PC-3 (cell line): ENCODE measurements at regions not wholly inside any gene's neighbourhood (a gene's known extent, or its start where the extent isn't known, plus 50 kb on each side); places are given as distances from the start of the nearest gene placed in this dataset.
"Not testable (repeated sequence)": the region's sequence is repeated elsewhere in the genome, so short reads cannot be mapped to it uniquely, and the experiment has no call there.

ENCODE experiments used
- ATAC-seq: fragments of 200-7000 bp; cut with Tn5 transposase; 2 replicates; pipeline ENCODE4 v1.9.1; 2020; ENCODE audit warnings: mild to moderate bottlenecking, moderate library complexity
- BruUV-seq: library from RNA; stranded (reverse); fragments of 400-500 nt; replicated peaks from 2 replicates; lab custom pipeline; 2021; lab: Mats Ljungman, UMichigan
- CTCF ChIA-PET: fragments of 300-600 bp; sonication (Branson Sonifier 250); formaldehyde crosslinking; loops from one replicate; lab custom pipeline; 2022; ENCODE audit warnings: antibody characterized with exemption; lab: Charles Lee
- POLR2A ChIA-PET: fragments of 300-600 bp; sonication (Branson Sonifier 250); formaldehyde crosslinking; loops from one replicate; lab custom pipeline; 2022; ENCODE audit warnings: antibody characterized with exemption; ENCODE audit not compliant: unreplicated experiment; lab: Charles Lee
- DNase-seq: peaks from one replicate; pipeline ENCODE4 v3.0.0-alpha.2; 2015
- H2AFZ ChIP-seq: fragments of 300-600 bp; sonication (generic); 2 replicates; pipeline ENCODE4 v1.6.0; 2016; ENCODE audit warnings: antibody characterized with exemption, low read length
- H3F3A ChIP-seq: fragments of 300-600 bp; sonication (generic); one replicate; pipeline ENCODE4 v1.6.0; 2017; ENCODE audit warnings: antibody characterized with exemption, low read length, control low read depth, mild to moderate bottlenecking; ENCODE audit not compliant: unreplicated experiment
- H3K27ac ChIP-seq: fragments of 300-600 bp; sonication (generic); 2 replicates; pipeline ENCODE4 v1.5.1; 2016; ENCODE audit warnings: mild to moderate bottlenecking, low read length
- H3K27me3 ChIP-seq: fragments of 300-600 bp; sonication (generic); 2 replicates; pipeline ENCODE4 v1.6.1; 2016; ENCODE audit warnings: low read length, mixed read lengths
- H3K36me3 ChIP-seq: fragments of 300-600 bp; sonication (generic); 2 replicates; pipeline ENCODE4 v1.6.1; 2016; ENCODE audit warnings: low read depth, mixed run types, low read length, mixed read lengths
- H3K4me1 ChIP-seq: fragments of 300-600 bp; sonication (generic); 2 replicates; pipeline ENCODE4 v1.5.1; 2016; ENCODE audit warnings: low read length; ENCODE audit not compliant: insufficient read depth
- H3K4me2 ChIP-seq: fragments of 300-600 bp; sonication (generic); 2 replicates; pipeline ENCODE4 v1.6.0; 2016; ENCODE audit warnings: low read length
- H3K4me3 ChIP-seq: fragments of 300-600 bp; sonication (generic); 2 replicates; pipeline ENCODE4 v1.5.1; 2016; ENCODE audit warnings: mild to moderate bottlenecking, low read length, mixed read lengths
- H3K79me2 ChIP-seq: fragments of 300-600 bp; sonication (generic); 2 replicates; pipeline ENCODE4 v1.6.1; 2017; ENCODE audit warnings: low read length, mixed read lengths
- H3K9ac ChIP-seq: fragments of 300-600 bp; sonication (generic); 2 replicates; pipeline ENCODE4 v1.6.0; 2016; ENCODE audit warnings: mild to moderate bottlenecking, low read length
- H3K9me2 ChIP-seq: fragments of 300-600 bp; sonication (generic); replicated peaks from 2 replicates; pipeline ENCODE4 v1.6.1; 2016; ENCODE audit warnings: mixed run types, low read length, mixed read lengths
- H3K9me3 ChIP-seq: fragments of 300-600 bp; sonication (generic); 2 replicates; pipeline ENCODE4 v1.6.1; 2016; ENCODE audit warnings: low read length, mixed read lengths
- H4K20me1 ChIP-seq: fragments of 300-600 bp; sonication (generic); 2 replicates; pipeline ENCODE4 v1.6.1; 2016; ENCODE audit warnings: low read length, mixed read lengths
- intact Hi-C: fragments of 100-400 bp; cut with micrococcal nuclease; formaldehyde crosslinking; loops from 2 replicates; pipeline ENCODE4 v1.9.0; 2023

DNA sequence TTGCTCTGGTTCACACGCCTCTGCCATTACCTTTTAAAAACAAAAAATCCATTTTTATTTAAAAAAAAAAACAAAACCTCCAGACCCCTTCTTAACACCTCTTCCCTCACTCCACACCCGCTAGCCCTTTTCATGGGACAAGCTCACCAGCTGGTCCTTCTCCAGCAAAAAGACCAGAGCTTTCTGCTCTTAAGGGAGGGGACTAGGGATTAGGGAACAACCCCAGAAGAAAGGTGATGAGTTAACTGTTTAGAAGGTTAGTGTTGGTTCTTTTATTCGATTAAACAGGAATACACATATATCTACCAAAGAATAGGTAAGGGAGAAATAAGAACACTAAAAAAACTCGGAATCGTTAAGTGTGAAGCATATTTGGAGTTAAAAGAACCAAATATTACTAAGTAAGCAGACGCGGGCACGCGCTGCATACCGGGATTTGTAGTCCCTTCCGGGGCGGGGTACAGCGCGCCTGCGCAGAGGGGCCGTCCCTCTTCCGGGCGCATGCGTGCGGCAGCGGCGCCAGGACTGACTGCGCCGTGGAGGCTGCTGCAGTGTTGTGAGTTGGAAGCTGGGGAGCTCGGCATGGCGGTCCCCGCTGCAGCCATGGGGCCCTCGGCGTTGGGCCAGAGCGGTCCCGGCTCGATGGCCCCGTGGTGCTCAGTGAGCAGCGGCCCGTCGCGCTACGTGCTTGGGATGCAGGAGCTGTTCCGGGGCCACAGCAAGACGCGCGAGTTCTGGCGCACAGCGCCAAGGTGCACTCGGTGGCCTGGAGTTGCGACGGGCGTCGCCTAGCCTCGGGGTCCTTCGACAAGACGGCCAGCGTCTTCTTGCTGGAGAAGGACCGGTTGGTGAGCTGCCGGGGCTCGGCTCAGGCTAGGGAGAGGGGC lies 92.6 kb upstream of the FAM153A start:
- Histone ChIP-seq H2AFZ (0 out of 2 replicates have a peak overlapping the region, but pooled peaks have one; percentile 65), H3K4me2 (peak overlapping the region; percentile 66; the same call in 1 of the 2 replicates), H3K4me3 (peak overlapping the region; percentile 66; the same call in 1 of the 2 replicates)
- H3K27ac ChIP-seq, H3K9me3 ChIP-seq, CTCF ChIA-PET, H4K20me1 ChIP-seq, H3K9me2 ChIP-seq, H3K27me3 ChIP-seq, H3F3A ChIP-seq, H3K9ac ChIP-seq, BruUV-seq, H3K79me2 ChIP-seq, H3K36me3 ChIP-seq, DNase-seq, intact Hi-C loops, H3K4me1 ChIP-seq, POLR2A ChIA-PET: not testable (repeated sequence)
- peak; percentile 88 for ATAC-seq

GRCh38 chr5:177863822-177864446 lies 81.2 kb upstream of the FAM153A start:
- CTCF ChIA-PET, H3K9me2 ChIP-seq, H3K27ac ChIP-seq, DNase-seq, POLR2A ChIA-PET, H3K27me3 ChIP-seq, intact Hi-C loops, H3K9me3 ChIP-seq, H3K79me2 ChIP-seq, H3K4me1 ChIP-seq, H3K36me3 ChIP-seq, H3F3A ChIP-seq, H4K20me1 ChIP-seq, H2AFZ ChIP-seq, H3K9ac ChIP-seq, H3K4me3 ChIP-seq, H3K4me2 ChIP-seq, ATAC-seq, BruUV-seq: not testable (repeated sequence)

GRCh38 chr5:177857642-177858200 lies 75.0 kb upstream of the FAM153A start:
- POLR2A ChIA-PET, H3K4me1 ChIP-seq, H3K9me3 ChIP-seq, H3K9ac ChIP-seq, H2AFZ ChIP-seq, H3K79me2 ChIP-seq, H3K27me3 ChIP-seq, H4K20me1 ChIP-seq, H3K27ac ChIP-seq, H3K36me3 ChIP-seq, H3F3A ChIP-seq, intact Hi-C loops, H3K9me2 ChIP-seq, CTCF ChIA-PET, H3K4me3 ChIP-seq, H3K4me2 ChIP-seq, BruUV-seq, DNase-seq, ATAC-seq: not testable (repeated sequence)

- H2AFZ ChIP-seq, H3K79me2 ChIP-seq, H4K20me1 ChIP-seq, ATAC-seq, H3F3A ChIP-seq, H3K9me2 ChIP-seq, H3K4me1 ChIP-seq, H3K27me3 ChIP-seq, H3K9me3 ChIP-seq, H3K27ac ChIP-seq, H3K4me2 ChIP-seq, H3K4me3 ChIP-seq, POLR2A ChIA-PET, H3K9ac ChIP-seq, DNase-seq, H3K36me3 ChIP-seq, CTCF ChIA-PET, BruUV-seq, intact Hi-C loops: not testable (repeated sequence)
These were observed 73.8 kb upstream of the FAM153A start for GRCh38 chr5:177856474-177856873.

GRCh38 chr5:177847914-177848313 lies 65.2 kb upstream of the FAM153A start:
- H3K9me2 ChIP-seq, H3F3A ChIP-seq, BruUV-seq, H3K36me3 ChIP-seq, H3K27me3 ChIP-seq, H3K4me1 ChIP-seq, H3K27ac ChIP-seq, H3K4me3 ChIP-seq, H3K4me2 ChIP-seq, H3K9ac ChIP-seq, H3K9me3 ChIP-seq, DNase-seq, intact Hi-C loops, H2AFZ ChIP-seq, H4K20me1 ChIP-seq, H3K79me2 ChIP-seq, CTCF ChIA-PET, ATAC-seq, POLR2A ChIA-PET: not testable (repeated sequence)

DNA sequence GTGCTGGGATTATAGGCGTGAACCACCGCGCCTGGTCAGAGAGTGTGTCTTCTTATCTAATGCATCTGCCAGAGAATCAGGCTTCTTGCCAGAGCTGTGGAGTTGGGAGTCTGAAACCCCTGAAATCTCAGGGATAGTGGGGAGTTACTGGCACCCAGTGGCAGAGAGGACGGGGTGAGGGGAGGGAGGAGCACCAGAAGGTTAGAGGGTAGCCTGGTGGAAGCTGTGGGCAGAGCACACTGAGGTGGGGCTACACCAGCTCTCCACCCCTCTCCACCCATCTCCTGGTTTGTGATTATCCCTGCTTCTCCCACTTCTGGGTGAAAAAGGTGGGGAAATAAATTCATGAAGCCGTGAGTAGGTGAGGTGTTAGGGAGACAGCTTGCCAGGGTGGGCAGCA lies 63.9 kb upstream of the FAM153A start:
- H3K79me2 ChIP-seq, CTCF ChIA-PET, H2AFZ ChIP-seq, ATAC-seq, H3F3A ChIP-seq, intact Hi-C loops, BruUV-seq, H3K4me1 ChIP-seq, H3K9me3 ChIP-seq, POLR2A ChIA-PET, H3K9me2 ChIP-seq, H3K27ac ChIP-seq, H3K9ac ChIP-seq, H3K27me3 ChIP-seq, H3K36me3 ChIP-seq, H4K20me1 ChIP-seq, DNase-seq, H3K4me3 ChIP-seq, H3K4me2 ChIP-seq: not testable (repeated sequence)
